ENCODE measurements at regions not wholly inside any gene's neighbourhood (a gene's known extent, or its start where the extent isn't known, plus 50 kb on each side); places are given as distances from the start of the nearest gene placed in this dataset.

GRCh38 chr15:61401903-61402698 lies 173.0 kb upstream of the RORA start:
- no peak for DNase-seq (ENCODE audit: low spot score)
- ATAC-seq (ENCODE audit: low FRiP score) = no peak
- TF ChIP-seq CTCF (IDR thresholded peaks at IDR 0.05) = no peak

DNA sequence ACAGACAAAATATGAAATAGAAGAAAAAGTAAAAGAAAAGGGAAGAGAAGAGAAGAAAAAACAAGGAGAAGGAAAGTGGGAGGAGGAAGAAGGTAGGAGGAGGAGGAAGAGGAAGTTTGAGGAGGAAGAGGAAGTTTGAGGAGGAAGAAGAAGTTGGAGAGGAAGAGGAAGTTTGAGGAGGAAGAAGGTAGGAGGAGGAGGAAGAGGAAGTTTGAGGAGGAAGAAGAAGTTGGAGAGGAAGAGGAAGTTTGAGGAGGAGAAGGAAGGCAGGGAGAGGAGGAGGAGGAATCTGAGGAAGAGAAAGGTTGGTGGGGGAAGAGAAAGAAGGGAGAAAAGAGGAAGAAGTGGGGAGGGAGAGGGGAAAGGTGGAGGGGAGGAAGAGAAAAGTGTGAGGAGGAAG lies 169.2 kb upstream of the RORA start:
- no peak for DNase-seq (ENCODE audit: low spot score)

DNA sequence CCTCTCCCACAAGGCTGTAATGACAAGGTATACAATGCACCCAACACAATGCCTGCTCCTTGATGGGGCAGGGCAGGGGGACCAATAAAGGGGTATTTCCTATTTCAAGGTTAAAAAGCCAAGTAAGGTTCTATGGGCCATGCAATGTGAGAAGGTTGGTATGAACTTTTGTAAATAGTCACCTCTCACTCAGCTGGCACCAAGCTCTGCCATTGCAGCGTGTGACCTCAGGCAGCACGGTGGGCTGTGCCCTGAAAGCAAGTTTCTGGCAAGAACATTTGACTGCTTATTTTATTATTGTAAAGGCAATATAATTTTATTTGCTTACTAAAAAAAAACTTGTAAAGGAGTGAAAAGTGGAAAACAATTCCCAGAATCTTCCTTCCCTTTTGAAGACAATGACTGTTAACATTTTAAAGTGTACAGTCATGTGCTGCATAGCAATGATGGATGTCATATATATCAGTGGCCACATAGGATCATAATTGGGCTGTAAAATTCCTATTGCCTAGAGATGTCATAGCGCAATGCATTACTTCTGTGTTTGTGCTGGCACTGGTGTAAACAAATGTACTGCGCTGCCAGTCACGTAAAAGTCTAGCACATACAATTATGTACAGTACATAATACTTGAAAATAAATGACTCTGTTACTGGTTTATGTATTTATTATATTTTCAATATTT lies 167.3 kb upstream of the RORA start:
- DNase-seq (ENCODE audit: low spot score) (no peak), ATAC-seq (ENCODE audit: low FRiP score) (no peak)
- no peak for TF ChIP-seq CTCF (IDR thresholded peaks at IDR 0.05)

More for the DNA sequence above, 169.2 kb upstream of the RORA start:
- TF ChIP-seq CTCF (IDR thresholded peaks at IDR 0.05) = no peak
- no peak for ATAC-seq (ENCODE audit: low FRiP score)

- ATAC-seq (ENCODE audit: low FRiP score) = no peak
- no peak for TF ChIP-seq CTCF (IDR thresholded peaks at IDR 0.05)
- DNase-seq (ENCODE audit: low spot score) = no peak
Observed at GRCh38 chr15:61393949-61394348, 164.8 kb upstream of the RORA start.

- TF ChIP-seq CTCF (IDR thresholded peaks at IDR 0.05) = no peak
- ATAC-seq (ENCODE audit: low FRiP score) = no peak
- no peak for DNase-seq (ENCODE audit: low spot score)
Observed at GRCh38 chr15:61393524-61393923, 164.4 kb upstream of the RORA start.

- TF ChIP-seq CTCF (IDR thresholded peaks at IDR 0.05) = no peak
- ATAC-seq (ENCODE audit: low FRiP score) (no peak), DNase-seq (ENCODE audit: low spot score) (no peak)
Observed at GRCh38 chr15:61390138-61390537, 161.0 kb upstream of the RORA start.
